Right lung (tissue), 2 donors: ENCODE measurements at regions not wholly inside any gene's neighbourhood (a gene's known extent, or its start where the extent isn't known, plus 50 kb on each side); places are given as distances from the start of the nearest gene placed in this dataset.
"Not testable (repeated sequence)": the region's sequence is repeated elsewhere in the genome, so short reads cannot be mapped to it uniquely, and the experiment has no call there.

Source experiments
- DNase-seq, 2 donors: peaks; one replicate each; pipeline ENCODE4 v3.0.0-alpha.2; 2013

- DNase-seq: peak; percentile 15 to 16
Measured at GRCh38 chr4:12105519-12105918, 676.8 kb upstream of the HS3ST1 start.

- DNase-seq: not testable (repeated sequence)
Measured at GRCh38 chr4:12089920-12090319, 661.2 kb upstream of the HS3ST1 start.

GRCh38 chr4:12084690-12085089 is 656.0 kb upstream of the HS3ST1 start:
- DNase-seq: no peak

- DNase-seq: no peak
Measured at GRCh38 chr4:12071316-12071715, 642.6 kb upstream of the HS3ST1 start.

- no peak for DNase-seq
Measured at GRCh38 chr4:12053966-12054365, 625.3 kb upstream of the HS3ST1 start.

- no peak for DNase-seq
Measured at GRCh38 chr4:12053556-12053955, 624.9 kb upstream of the HS3ST1 start.

GRCh38 chr4:12050357-12050756 is 621.7 kb upstream of the HS3ST1 start:
- DNase-seq: no peak

GRCh38 chr4:12042818-12043217 is 614.1 kb upstream of the HS3ST1 start:
- DNase-seq: no peak

- no peak for DNase-seq
Measured at GRCh38 chr4:12041828-12042227, 613.1 kb upstream of the HS3ST1 start.

GRCh38 chr4:12036450-12036849 is 607.8 kb upstream of the HS3ST1 start:
- DNase-seq: no peak

- DNase-seq: no peak
Measured at GRCh38 chr4:12028258-12028657, 599.6 kb upstream of the HS3ST1 start.

GRCh38 chr4:12022409-12022808 is 593.7 kb upstream of the HS3ST1 start:
- DNase-seq: no peak

GRCh38 chr4:12016729-12017128 is 588.0 kb upstream of the HS3ST1 start:
- DNase-seq: no peak

GRCh38 chr4:12005471-12005870 is 576.8 kb upstream of the HS3ST1 start:
- DNase-seq: no peak

GRCh38 chr4:11996581-11996980 is 567.9 kb upstream of the HS3ST1 start:
- DNase-seq: not testable (repeated sequence)

GRCh38 chr4:11976726-11977263 is 548.1 kb upstream of the HS3ST1 start:
- DNase-seq: no peak

GRCh38 chr4:11973270-11973669 is 544.6 kb upstream of the HS3ST1 start:
- no peak for DNase-seq

GRCh38 chr4:11970754-11971153 is 542.1 kb upstream of the HS3ST1 start:
- no peak for DNase-seq

GRCh38 chr4:11966782-11967181 is 538.1 kb upstream of the HS3ST1 start:
- DNase-seq: no peak

- no peak for DNase-seq
Measured at GRCh38 chr4:11954093-11954492, 525.4 kb upstream of the HS3ST1 start.

GRCh38 chr4:11949355-11949754 is 520.7 kb upstream of the HS3ST1 start:
- no peak for DNase-seq

- DNase-seq: not testable (repeated sequence)
Measured at GRCh38 chr4:11947629-11948028, 518.9 kb upstream of the HS3ST1 start.

- DNase-seq: peak; percentile 55 to 79
Measured at GRCh38 chr4:11937941-11938340, 509.2 kb upstream of the HS3ST1 start.

GRCh38 chr4:11931266-11931820 is 502.6 kb upstream of the HS3ST1 start:
- no peak for DNase-seq
